ENCODE measurements at regions not wholly inside any gene's neighbourhood (a gene's known extent, or its start where the extent isn't known, plus 50 kb on each side); places are given as distances from the start of the nearest gene placed in this dataset.

- TF ChIP-seq CTCF (IDR thresholded peaks at IDR 0.05 in 2 of 3, conservative IDR thresholded peaks at IDR 0.05 in 1 of 3; ENCODE audit: control insufficient read depth in 2 of 3, extremely low read depth in 1 of 3, insufficient read depth in 1 of 3, low read depth in 3 of 3, low read length in 3 of 3) (no peak), POLR2AphosphoS5 (IDR thresholded peaks at IDR 0.05; ENCODE audit: low read length) (no peak), ZNF24 (IDR thresholded peaks at IDR 0.05) (no peak), MXI1 (IDR thresholded peaks at IDR 0.05; ENCODE audit: low read depth, low read length) (no peak), ATF3 (IDR thresholded peaks at IDR 0.05; ENCODE audit: borderline replicate concordance, extremely low read depth, low read depth, low read length) (no peak), MYC (IDR thresholded peaks at IDR 0.05; ENCODE audit: insufficient read depth, insufficient read length, insufficient replicate concordance, low read length, severe bottlenecking) (no peak), RCOR1 (conservative IDR thresholded peaks at IDR 0.05; ENCODE audit: low read depth, low read length) (no peak), PRDM15 (CRISPR knock-in tag; IDR thresholded peaks at IDR 0.05) (no peak), BACH1 (IDR thresholded peaks at IDR 0.05; ENCODE audit: borderline replicate concordance) (no peak), TCF7 (IDR thresholded peaks at IDR 0.05; ENCODE audit: borderline replicate concordance) (no peak), POLR2A (IDR thresholded peaks at IDR 0.05; ENCODE audit: low read depth, low read length) (no peak)
These were observed 134.3 kb upstream of the CARMIL1 start for GRCh38 chr6:25144919-25145318.

Data from GM12878 (cell line).